ENCODE measurements at regions not wholly inside any gene's neighbourhood (a gene's known extent, or its start where the extent isn't known, plus 50 kb on each side); places are given as distances from the start of the nearest gene placed in this dataset.

DNA sequence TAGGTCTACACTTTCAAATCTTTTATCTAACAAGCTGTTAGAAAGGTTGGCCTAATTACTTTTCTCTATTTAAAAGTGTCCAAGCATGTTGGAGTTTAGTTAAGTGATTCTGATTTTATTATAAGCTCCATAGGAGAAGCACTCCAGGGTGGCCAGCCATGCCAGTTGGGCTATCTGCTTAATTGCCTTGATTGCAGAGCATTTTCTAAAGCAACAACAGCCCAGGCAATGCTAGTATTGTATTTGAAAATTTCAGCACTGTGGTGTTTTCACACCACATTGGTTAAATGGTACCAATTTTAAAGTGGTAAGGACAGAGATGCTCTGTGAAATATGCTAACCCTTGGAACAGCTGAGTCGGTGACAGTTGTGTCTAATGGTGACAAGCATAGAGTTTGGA, 510.5 kb upstream of the CDH8 start:
- TF ChIP-seq, protein P1, sequence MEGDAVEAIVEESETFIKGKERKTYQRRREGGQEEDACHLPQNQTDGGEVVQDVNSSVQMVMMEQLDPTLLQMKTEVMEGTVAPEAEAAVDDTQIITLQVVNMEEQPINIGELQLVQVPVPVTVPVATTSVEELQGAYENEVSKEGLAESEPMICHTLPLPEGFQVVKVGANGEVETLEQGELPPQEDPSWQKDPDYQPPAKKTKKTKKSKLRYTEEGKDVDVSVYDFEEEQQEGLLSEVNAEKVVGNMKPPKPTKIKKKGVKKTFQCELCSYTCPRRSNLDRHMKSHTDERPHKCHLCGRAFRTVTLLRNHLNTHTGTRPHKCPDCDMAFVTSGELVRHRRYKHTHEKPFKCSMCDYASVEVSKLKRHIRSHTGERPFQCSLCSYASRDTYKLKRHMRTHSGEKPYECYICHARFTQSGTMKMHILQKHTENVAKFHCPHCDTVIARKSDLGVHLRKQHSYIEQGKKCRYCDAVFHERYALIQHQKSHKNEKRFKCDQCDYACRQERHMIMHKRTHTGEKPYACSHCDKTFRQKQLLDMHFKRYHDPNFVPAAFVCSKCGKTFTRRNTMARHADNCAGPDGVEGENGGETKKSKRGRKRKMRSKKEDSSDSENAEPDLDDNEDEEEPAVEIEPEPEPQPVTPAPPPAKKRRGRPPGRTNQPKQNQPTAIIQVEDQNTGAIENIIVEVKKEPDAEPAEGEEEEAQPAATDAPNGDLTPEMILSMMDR (IDR thresholded peaks at IDR 0.05; ENCODE audit: low read depth, low read length) = no peak
- TF ChIP-seq POLR2A (IDR thresholded peaks at IDR 0.05; ENCODE audit: extremely low read depth, insufficient read length) (no peak), MAX (IDR thresholded peaks at IDR 0.05; ENCODE audit: low read depth, low read length) (no peak)
